Fibroblast of skin of abdomen (primary cell): ENCODE measurements at regions not wholly inside any gene's neighbourhood (a gene's known extent, or its start where the extent isn't known, plus 50 kb on each side); places are given as distances from the start of the nearest gene placed in this dataset.

Experiments used
- DNase-seq: peaks from one replicate; pipeline ENCODE4 v3.0.0-alpha.2; 2013

GRCh38 chr1:243943671-243944428 is 93.8 kb upstream of the AKT3 start:
- no peak for DNase-seq

DNA sequence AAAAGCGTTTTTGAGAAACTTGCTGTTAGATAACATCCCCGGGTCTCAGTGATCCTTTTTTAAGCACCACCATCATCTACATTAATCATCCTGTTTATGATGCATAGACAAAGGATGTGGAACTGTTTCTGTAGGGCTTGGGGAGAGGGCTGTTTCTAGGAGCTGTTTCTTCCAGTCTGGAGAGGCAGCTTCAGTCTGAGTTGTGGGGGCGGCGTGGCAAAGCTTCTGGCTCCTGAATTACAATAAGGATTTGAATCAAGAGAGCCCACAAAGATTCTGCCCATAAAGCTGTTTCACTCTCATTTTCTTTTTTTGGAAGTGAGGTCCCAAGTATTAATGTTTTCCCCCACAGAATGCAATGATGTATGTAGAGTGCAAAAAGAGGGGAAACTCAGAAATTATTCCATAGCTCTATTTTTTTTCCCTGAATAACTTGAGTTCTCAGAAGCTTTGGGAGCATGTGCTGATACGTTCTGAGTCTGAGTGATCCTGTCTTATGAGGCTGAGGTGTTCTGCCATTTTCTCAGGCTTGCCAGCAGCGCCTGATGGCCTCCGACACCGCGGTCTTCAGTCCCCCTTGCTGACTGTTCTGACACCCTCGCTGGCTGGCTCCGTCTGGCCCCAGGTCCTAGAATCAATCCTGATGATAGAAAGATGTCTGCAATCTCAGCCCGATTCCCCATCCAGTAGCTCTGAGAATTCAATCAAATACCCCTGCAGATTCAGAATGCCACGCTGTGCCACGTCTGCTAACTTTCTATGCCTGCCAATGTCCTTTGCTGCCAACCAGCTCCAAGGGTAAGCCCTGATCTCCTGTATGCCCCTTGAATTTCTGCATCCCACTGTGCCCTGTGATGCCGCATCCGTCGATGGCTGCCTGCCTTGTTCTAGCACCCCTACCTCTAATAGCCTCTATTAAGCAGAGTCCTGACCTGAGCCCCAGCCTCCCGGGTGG is 92.4 kb upstream of the AKT3 start:
- no peak for DNase-seq

- DNase-seq, result no peak
Measured at GRCh38 chr1:243940451-243940850, 90.4 kb upstream of the AKT3 start.

DNA sequence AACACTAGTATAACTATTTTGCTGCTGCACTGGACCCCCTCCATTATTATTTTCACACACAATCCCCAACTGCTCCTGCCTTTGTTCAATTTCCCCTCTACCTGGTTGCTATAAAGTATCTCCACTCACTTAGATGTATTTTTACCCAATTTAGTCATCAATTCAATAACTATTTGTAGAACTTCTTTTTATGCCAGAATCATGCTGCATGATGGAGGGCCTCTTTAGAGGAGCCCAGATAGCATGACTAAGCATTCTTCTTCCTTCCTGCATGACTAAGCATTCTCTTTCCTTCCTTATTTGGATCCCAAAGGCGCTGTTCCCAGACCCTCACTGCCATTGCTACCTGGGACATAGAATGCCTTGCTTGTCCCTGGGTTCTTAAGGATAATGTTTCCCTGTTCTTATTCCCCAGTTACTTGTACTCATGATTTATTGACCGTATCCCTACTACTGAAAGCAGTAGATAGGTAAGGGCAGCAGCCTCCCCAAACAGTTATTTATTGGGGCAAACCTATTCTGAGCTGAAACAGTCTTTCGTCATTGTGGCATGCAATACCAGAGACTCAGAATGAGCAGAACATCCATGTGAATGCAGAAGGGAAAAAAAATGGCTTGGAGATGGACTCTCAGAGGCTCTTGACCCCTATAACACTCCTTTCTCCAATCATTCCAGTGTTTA is 89.3 kb upstream of the AKT3 start:
- DNase-seq, result peak; percentile 49

DNA sequence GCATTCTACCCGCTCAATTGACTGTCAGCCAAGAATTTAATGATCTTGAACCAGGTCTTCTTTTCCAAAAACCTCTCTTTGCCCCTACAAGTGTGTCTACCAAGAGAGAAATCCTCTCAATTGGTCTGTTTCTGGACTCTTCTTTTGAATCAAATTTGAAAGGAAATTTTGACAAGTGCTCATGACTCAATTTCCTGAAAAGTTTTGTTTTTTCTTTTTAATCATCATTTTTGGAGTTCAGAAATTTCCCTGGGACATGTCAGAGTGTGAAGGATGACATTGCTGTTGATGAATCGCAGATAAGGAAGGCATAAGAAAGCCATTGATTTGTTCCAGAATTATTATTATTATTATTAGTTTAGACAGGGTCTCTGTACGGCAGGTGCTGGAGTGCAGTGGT is 88.2 kb upstream of the AKT3 start:
- DNase-seq, result no peak

DNA sequence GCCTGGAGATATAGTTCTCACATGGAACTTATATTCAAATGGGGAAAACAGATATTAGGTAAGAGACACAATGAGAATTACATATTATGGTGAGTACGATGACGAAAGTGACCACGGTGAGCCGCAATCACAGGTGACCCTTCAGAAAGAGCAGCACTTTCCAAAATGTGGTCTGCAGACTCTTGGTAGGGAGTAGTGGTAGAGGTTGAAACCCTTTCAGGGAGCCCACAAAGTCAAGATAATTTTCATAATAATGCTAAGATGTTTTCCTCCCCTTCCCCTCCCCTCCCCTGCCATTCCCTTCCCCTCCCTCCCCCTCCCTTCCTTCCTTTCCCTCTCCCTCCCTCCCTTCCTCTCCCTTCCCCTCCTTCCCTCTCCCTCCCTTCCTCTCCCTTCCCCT is 83.5 kb upstream of the AKT3 start:
- DNase-seq, result no peak

DNA sequence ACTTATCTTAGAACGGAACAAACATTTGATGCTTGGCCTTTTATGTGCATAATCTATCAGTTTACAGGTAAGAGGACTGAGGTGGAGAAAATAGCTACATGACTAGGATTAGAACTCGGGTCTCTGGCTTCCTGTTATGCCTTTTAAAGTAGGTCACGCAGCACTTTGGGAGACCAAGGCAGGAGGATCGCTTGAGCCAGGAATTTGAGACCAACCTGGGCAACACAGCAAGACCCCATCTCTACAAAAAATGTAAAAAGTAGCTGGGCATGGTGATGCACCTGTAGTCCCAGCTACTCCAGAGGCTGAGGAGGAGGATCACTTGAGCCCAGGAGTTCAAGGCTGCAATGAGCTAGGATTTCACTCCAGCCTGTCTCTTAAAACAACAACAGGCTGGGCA is 81.9 kb upstream of the AKT3 start:
- DNase-seq, result no peak

DNA sequence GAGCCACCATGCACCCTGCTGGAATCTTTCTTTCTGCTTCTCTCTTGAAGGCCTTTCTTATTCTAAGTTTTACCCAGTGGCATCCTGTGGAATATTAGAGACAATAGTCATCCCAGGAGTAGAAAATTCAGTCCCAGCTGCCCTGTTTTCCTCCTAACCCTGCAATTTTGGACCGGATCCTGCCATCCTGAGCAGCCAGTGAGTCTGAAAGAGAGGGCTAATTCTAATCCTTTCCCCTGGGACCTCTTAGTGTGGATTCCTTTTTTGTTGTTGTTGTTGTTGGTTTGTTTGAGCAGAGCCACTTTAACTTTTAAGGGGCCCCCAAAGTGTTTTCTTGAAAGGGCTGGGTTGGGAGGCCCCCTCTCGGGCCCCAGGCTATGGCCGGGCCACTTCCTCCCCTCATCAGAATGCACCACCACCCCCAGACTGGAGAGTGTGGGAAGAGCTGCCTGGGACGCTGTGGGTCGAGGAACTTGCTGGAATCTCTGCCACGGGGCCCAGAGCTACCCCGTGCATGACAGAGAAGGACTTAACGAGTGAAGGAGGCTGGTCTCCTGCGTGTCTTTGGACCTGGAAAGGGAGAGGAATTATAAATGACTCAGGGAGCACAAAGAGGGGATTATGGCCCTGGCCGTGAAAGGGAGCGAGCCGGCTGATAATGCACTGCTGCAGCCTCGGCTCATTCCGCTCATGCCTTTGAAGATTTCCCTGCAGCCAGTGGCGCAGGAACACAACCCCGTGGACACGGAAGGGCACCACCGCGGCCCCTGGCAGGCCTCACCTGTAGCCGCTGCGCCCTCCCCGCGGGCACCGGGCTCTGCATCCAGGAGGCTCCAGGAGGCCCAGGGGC is 81.0 kb upstream of the AKT3 start:
- peak; percentile 40 for DNase-seq

- no peak for DNase-seq
Measured at GRCh38 chr1:243927381-243927780, 77.3 kb upstream of the AKT3 start.

DNA sequence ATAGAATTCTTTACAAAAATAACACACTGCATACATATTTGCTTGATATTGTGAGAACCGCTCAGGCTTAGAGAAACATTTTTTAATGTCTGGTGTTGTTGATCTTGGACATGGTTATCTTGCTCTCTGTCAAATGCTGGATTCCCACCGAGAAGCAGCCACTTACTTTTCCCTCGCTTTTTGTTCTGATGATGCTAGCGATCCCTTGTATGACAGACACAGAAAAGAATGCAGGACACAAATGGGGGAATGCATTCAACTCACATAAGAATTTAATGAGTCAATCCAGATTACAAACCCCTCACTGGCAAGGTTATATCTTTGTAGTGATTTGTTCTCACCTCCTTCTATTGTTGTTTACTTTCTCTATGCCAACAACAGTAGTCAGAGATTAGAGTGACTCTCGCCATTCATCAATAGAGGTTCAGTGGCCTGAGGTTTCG is 76.8 kb upstream of the AKT3 start:
- peak; percentile 96 for DNase-seq

GRCh38 chr1:243926299-243926698 is 76.3 kb upstream of the AKT3 start:
- no peak for DNase-seq

- DNase-seq, result peak; percentile 37
Measured at GRCh38 chr1:243924588-243925349, 74.7 kb upstream of the AKT3 start.

DNA sequence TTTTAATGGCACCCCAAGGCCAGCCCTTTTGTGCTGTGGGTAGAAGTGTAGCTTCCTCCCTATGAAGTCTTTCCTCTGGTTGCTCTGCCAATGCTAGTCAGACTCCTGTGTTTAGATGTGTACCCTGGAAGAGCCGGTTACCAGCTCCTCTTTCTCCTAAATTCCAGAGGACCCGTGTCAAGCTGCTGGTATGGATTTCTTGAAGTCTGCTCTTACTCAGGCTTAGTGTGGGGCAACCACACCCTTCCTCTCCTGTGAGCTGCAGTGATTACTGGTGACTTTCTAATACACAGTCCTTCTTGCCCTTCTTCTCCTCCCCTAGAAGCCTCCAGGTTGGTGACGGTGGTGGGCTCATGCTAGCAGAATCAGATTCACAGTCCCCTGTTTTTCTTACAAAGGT is 74.1 kb upstream of the AKT3 start:
- peak; percentile 78 for DNase-seq

GRCh38 chr1:243923292-243924171 is 73.5 kb upstream of the AKT3 start:
- no peak for DNase-seq

DNA sequence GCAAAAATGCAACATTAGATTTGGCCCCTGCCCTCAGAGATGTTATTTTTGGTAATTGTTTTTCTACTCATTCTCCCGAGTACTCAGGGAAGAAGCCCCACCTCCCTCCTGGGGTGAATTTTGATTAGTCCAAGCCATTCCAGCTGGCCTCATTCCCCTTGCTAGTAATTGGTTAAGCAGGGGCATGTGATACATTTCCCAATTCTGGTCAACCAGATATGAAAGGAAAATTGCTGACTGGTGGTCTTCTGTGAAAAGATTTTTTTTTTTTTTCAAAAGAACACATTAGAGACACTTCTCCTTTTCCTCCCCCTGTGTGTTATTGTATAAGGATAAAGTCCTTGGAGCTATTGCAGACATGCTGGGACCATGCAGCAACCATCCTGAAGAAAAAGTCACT is 71.1 kb upstream of the AKT3 start:
- DNase-seq, result no peak

DNA sequence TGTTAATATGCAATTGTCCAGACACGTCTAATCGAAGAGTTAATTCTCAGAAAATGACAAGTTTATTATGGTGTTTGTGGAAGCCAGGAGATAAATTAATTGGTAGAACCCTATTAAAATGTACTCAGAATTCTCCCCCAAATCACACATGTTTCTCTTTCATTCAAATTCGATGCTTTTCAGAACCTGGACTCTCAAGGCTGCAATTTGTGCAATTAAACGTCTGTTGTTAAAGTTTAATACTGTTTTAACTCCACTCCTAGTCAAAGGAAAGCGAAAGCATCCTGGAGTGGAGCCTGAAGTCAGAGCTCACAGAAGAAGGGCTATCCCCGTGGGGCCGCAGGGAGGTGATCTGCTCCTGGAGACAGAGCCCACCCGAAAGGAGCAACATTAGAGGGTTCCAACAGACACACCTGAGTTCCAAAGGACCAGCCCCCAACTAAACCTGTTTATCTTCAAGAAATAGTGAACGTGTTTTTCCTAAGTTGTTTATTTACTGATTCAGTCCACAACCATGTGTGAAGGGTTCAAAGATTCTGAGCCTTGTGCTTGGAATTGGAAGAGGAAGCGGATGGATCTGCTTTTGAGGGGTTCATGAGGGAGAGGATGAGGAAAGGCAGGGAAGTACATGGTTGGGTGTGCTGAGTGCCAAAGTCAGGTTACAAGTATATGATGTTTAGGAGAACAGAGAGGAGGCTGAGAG is 68.0 kb upstream of the AKT3 start:
- peak; percentile 21 for DNase-seq

DNA sequence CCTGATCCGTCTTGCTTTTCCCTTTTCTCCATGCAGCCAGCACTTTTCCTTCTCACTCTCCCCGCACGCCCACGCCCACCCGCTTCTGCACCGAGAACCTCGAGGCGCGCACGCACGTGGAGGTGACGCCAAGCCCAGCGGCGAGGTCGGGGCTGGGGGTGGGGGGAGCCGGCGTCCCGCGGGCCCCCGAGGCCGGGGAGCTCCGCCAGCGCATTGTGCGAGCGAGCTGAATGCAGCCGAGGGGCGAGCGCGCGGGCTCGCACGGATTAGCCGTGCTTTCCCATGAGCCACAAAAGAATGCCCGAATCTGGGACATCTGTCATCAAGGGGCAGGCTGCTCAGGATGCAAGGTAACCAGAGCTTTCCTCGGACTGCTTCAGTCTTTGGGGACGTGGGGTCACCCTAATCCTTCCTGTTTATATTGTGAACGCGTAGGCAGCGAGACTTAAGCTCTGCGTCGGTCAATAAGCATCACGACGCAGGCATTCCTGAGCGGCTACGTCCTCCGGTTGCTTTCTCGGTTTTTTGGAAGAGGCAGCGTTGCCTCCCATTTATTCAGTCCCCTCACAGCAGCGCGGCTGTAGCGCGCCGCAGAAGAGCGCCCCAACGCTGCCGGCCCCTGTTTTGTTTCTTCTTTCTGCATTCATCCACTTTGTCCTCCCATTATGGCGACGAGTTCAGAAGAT is 67.3 kb upstream of the AKT3 start:
- peak; percentile 79 for DNase-seq

- peak; percentile 29 for DNase-seq
Measured at GRCh38 chr1:243916160-243916559, 66.1 kb upstream of the AKT3 start.

DNA sequence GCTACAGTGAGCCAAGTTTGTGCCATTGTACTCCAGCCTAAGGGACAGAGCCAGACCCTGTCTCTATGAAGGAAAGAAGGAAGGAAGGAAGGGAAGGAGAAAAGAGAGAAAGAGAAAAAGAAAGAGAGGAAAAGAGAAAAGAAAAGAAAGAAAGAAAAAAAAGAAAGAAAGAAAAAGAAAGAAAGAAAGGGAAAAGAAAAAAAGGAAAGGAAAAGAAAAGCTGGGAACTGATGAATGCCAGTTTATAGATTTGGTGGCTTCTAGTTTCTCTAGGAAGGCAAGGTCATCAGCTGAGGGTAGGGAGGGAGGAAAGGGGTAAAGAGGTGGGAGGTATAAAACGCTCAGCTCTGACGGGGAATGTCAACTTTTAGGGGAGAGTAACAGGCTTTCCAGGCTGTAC is 62.3 kb upstream of the AKT3 start:
- no peak for DNase-seq
